ENCODE measurements at regions not wholly inside any gene's neighbourhood (a gene's known extent, or its start where the extent isn't known, plus 50 kb on each side); places are given as distances from the start of the nearest gene placed in this dataset.

DNA sequence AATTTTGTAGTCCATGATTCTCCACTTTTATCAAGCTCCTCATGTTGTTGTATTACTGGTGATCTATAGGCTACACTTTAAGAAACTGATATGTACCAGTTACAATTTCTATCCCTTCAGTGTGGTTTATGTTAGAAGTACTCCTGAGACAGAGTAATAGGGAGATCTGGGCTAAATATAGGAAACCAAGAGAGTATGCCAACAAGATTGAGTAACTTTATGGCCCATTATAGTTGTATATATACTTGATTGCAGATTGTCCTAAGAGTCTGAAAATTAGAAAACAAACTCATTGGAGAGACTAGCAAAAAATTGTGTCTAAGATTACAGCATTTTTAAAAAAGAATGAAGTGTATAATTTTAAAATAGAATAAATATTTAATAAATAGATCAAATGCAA lies 605.6 kb downstream of the XIRP2 start:
- dilution Hi-C loops (cut with MboI; ENCODE audit: extremely low pct_ligation_motif_present, low sequenced_read_pairs) = no loop called here
- no peaks in the 10 kb centered on the region for H3K9me3 ChIP-seq (ENCODE audit: control insufficient read depth, low read depth, low read length)
- no peak overlapping the region for H3K4me2 ChIP-seq (ENCODE audit: control insufficient read depth, extremely low read depth, insufficient read depth, low read depth, low read length)
- no peak overlapping the region for H3K27ac ChIP-seq (ENCODE audit: control insufficient read depth, insufficient read depth, low read length)
- H3K4me3 ChIP-seq (ENCODE audit: control insufficient read depth in 2 of 3, extremely low read depth in 1 of 3, insufficient read depth in 2 of 3, low read depth in 1 of 3, low read length in 3 of 3) = no peak overlapping the region
- no peaks in the 10 kb centered on the region for H3K79me2 ChIP-seq (ENCODE audit: control insufficient read depth, insufficient read depth, low read length)
- no peak overlapping the region for H3K9ac ChIP-seq (ENCODE audit: control insufficient read depth, extremely low read depth, insufficient read depth, low read length)
- H2AFZ ChIP-seq (ENCODE audit: control insufficient read depth, low read length) = no peak overlapping the region
- no peaks in the 10 kb centered on the region for H4K20me1 ChIP-seq (ENCODE audit: control insufficient read depth, extremely low read depth, insufficient read depth, low read length)
- no peaks in the 10 kb centered on the region for H3K36me3 ChIP-seq (ENCODE audit: control insufficient read depth in 2 of 2, extremely low read depth in 1 of 2, insufficient read depth in 2 of 2, low read length in 2 of 2)
- no peak for FAIRE-seq
- H3K27me3 ChIP-seq (ENCODE audit: control insufficient read depth, extremely low read depth, insufficient read depth, low read length) = no peaks in the 10 kb centered on the region
- H3K4me1 ChIP-seq (ENCODE audit: control insufficient read depth, extremely low read depth, insufficient read depth, low read length) = no peaks in the 10 kb centered on the region
- TF ChIP-seq, protein P1, sequence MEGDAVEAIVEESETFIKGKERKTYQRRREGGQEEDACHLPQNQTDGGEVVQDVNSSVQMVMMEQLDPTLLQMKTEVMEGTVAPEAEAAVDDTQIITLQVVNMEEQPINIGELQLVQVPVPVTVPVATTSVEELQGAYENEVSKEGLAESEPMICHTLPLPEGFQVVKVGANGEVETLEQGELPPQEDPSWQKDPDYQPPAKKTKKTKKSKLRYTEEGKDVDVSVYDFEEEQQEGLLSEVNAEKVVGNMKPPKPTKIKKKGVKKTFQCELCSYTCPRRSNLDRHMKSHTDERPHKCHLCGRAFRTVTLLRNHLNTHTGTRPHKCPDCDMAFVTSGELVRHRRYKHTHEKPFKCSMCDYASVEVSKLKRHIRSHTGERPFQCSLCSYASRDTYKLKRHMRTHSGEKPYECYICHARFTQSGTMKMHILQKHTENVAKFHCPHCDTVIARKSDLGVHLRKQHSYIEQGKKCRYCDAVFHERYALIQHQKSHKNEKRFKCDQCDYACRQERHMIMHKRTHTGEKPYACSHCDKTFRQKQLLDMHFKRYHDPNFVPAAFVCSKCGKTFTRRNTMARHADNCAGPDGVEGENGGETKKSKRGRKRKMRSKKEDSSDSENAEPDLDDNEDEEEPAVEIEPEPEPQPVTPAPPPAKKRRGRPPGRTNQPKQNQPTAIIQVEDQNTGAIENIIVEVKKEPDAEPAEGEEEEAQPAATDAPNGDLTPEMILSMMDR (optimal IDR thresholded peaks at IDR 0.05 in 1 of 3, IDR thresholded peaks at IDR 0.05 in 1 of 3, conservative IDR thresholded peaks at IDR 0.05 in 1 of 3; ENCODE audit: extremely low read depth in 1 of 3, insufficient read depth in 2 of 3, low read length in 3 of 3) = no peak
- no peak for TF ChIP-seq EZH2 (IDR thresholded peaks at IDR 0.05; ENCODE audit: low read length)
- H3K9me1 ChIP-seq (ENCODE audit: control insufficient read depth, extremely low read depth, insufficient read depth, low read length) = no peaks in the 10 kb centered on the region
- no peak for DNase-seq (ENCODE audit: low read depth, low spot score)

DNA sequence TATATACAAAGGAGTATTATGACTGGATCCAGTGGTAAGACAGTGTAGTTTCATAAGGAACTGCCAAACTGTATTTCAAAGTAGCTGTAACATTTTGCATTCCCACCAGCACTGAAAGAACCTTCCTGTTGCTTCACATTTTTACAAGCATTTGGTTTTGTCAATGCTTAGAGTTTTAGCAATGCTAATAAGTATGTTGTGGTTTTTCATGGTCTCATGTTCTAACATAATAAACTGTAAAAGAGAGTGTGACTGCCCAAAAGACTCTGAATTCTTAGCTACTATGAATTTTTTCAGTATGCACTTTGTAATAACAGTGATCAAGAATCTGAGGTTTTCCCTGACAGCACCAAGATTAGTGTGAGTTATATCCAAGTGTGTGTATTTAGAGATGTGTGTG lies 604.2 kb downstream of the XIRP2 start:
- Histone ChIP-seq H4K20me1 (ENCODE audit: control insufficient read depth, extremely low read depth, insufficient read depth, low read length) (no peaks in the 10 kb centered on the region), H3K27me3 (ENCODE audit: control insufficient read depth, extremely low read depth, insufficient read depth, low read length) (no peaks in the 10 kb centered on the region), H3K79me2 (ENCODE audit: control insufficient read depth, insufficient read depth, low read length) (no peaks in the 10 kb centered on the region), H3K9me1 (ENCODE audit: control insufficient read depth, extremely low read depth, insufficient read depth, low read length) (no peaks in the 10 kb centered on the region), H3K9me3 (ENCODE audit: control insufficient read depth, low read depth, low read length) (no peaks in the 10 kb centered on the region), H3K4me3 (ENCODE audit: control insufficient read depth in 2 of 3, extremely low read depth in 1 of 3, insufficient read depth in 2 of 3, low read depth in 1 of 3, low read length in 3 of 3) (no peak overlapping the region), H3K4me1 (ENCODE audit: control insufficient read depth, extremely low read depth, insufficient read depth, low read length) (no peaks in the 10 kb centered on the region), H3K9ac (ENCODE audit: control insufficient read depth, extremely low read depth, insufficient read depth, low read length) (no peak overlapping the region), H3K4me2 (ENCODE audit: control insufficient read depth, extremely low read depth, insufficient read depth, low read depth, low read length) (no peak overlapping the region), H3K36me3 (ENCODE audit: control insufficient read depth in 2 of 2, extremely low read depth in 1 of 2, insufficient read depth in 2 of 2, low read length in 2 of 2) (no peaks in the 10 kb centered on the region), H3K27ac (ENCODE audit: control insufficient read depth, insufficient read depth, low read length) (no peak overlapping the region), H2AFZ (ENCODE audit: control insufficient read depth, low read length) (no peak overlapping the region)
- TF ChIP-seq, protein P1 (optimal IDR thresholded peaks at IDR 0.05 in 1 of 3, IDR thresholded peaks at IDR 0.05 in 1 of 3, conservative IDR thresholded peaks at IDR 0.05 in 1 of 3; ENCODE audit: extremely low read depth in 1 of 3, insufficient read depth in 2 of 3, low read length in 3 of 3) = no peak
- TF ChIP-seq EZH2 (IDR thresholded peaks at IDR 0.05; ENCODE audit: low read length) = no peak
- FAIRE-seq (no peak), DNase-seq (ENCODE audit: low read depth, low spot score) (no peak)
- dilution Hi-C loops (cut with MboI; ENCODE audit: extremely low pct_ligation_motif_present, low sequenced_read_pairs) = no loop called here

All from keratinocyte (primary cell).